Stimulated activated CD4-positive, alpha-beta T cell treated with anti-CD3 and anti-CD28 coated beads, Interleukin-1b, Interleukin-23, amount 100 ng/mL, for 24 hours (primary cell): ENCODE measurements at regions not wholly inside any gene's neighbourhood (a gene's known extent, or its start where the extent isn't known, plus 50 kb on each side); places are given as distances from the start of the nearest gene placed in this dataset.
"Not testable (repeated sequence)": the region's sequence is repeated elsewhere in the genome, so short reads cannot be mapped to it uniquely, and the experiment has no call there.

Source experiments
- DNase-seq, 4 experiments: peaks; one replicate each; pipeline ENCODE4 v3.0.0-alpha.2; 2020; ENCODE audit warnings: low read depth in 4 of 4, low spot score in 1 of 4

DNA sequence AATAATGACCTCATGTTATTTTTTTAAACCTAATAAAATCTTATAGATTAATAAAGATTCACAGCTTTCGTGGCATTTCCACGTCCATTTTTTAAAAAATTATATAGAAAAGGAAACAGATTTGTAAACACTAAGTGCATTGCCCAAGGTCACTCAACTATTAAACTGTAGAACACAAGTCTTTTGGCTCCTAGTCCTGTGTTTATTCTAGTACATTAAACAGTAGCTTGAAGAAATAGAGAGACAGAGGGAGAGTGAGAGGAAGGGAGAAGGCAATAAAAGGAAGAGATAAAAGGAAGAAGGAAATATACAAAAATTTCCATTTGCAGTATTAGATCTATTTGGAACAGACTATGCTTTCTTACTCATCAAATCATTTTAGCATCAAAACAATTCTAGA, 586.7 kb upstream of the CITED2 start:
- no peak for DNase-seq

DNA sequence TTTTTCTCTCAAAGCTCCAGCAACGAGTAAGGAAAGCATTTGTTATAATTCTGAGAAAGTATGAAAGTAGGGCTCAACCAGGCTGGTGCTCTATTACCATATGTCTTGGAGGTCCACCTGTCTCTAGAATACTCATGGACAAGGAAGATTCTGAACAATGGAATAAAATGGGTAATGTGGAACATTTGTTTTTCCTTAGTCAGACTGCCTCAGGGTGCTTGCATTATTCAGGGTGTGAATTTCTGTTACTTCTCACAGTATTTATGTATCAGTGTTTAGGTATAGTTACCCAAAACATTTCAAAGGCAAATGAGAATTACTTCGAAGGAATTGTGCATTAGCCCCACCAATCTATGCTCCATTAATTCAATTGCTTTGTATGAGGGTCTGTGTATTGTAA, 586.2 kb upstream of the CITED2 start:
- no peak for DNase-seq

DNA sequence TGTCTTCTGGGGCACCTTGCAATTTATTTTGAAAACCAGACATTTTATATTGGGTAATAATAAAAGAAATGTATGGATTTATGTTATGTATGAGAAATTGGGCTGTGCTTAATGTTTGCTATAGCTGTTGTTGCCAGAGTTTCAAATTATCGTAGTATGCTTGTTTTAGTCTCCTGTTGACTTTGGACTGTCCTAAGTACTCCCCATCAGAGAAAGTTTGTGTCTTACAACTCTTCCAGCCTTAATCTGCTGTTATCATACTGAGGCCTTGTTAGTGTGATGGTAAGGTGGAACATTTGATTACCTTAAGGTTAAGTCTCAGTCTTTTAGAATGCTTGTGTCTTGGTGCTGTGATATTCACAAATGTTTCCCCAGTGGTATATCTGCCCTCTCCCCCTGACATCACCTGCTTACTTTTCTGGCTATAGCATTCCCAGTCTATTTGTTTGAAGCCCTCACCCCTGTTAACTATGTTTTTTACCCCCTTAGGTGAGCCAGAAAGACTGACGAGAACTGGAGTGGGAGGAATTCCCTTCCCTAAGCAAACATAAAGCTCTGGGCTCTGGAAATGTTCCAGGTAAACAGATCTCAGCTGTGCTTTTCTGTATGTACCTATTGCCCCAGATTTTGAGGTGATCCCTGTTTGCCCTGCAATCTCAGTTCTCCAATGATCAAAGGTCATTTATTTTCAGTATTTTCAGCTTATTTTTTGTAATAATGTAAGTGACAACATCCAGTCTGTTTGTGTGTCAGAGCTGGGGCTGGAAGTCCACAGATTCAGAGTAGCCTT, 581.1 kb upstream of the CITED2 start:
- DNase-seq, result no peak

GRCh38 chr6:139954463-139955071, 580.1 kb upstream of the CITED2 start:
- no peak for DNase-seq

DNA sequence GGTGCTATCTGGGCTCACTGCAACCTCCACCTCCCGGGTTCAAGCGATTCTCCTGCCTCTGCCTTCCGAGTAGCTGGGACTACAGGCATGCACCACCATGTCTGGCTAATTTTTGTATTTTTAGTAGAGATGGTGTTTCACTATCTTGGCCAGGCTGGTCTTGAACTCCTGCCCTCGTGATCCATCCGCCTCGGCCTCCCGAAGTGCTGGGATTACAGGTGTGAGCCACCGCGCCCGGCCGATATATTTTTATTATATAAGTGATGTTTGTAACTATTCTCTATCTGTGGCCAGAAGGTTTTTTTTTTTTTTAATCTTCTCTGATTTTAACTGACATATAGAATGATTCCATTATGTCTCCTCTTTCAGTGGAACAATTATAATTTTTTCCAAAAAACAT, 579.3 kb upstream of the CITED2 start:
- not testable (repeated sequence) for DNase-seq

DNA sequence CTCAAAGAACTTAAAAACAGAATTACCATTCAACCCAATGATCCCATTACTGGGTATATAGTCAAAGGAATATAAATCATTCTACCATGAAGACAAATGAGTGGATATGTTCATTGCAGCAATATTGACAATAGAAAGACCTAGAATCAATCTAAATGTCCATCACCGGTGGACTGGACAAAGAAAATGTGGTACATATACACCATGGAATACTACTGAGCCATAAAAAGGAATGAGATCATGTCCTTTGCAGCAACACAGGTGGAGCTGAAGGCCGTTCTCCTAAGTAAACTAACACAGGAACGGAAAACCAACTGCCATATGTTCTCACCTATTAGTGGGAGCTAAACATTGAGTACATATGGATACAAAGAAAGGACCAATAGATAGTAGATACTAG, 576.7 kb upstream of the CITED2 start:
- no peak for DNase-seq

GRCh38 chr6:139944976-139945375, 570.5 kb upstream of the CITED2 start:
- no peak for DNase-seq

GRCh38 chr6:139944131-139944530, 569.7 kb upstream of the CITED2 start:
- DNase-seq, result no peak

GRCh38 chr6:139943391-139943790, 568.9 kb upstream of the CITED2 start:
- DNase-seq, result no peak

DNA sequence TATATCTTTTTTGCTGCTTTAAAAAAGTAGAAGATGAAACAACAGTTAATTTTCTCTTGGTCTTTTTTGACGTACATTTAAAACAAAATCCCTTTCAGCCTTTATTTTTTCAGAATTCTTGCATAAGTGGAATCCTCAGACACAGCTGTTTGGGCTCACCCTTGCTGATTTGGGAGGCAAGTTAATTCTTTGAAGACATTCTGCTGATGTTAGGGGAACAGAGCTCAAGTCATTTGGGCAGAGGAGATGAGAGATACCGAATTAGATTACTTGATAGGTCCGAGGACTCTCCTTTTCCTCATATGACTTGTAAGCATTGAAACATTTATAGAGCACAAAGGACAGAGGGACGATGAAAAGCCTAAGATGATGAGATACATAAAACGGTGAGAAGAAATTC, 567.9 kb upstream of the CITED2 start:
- no peak for DNase-seq

DNA sequence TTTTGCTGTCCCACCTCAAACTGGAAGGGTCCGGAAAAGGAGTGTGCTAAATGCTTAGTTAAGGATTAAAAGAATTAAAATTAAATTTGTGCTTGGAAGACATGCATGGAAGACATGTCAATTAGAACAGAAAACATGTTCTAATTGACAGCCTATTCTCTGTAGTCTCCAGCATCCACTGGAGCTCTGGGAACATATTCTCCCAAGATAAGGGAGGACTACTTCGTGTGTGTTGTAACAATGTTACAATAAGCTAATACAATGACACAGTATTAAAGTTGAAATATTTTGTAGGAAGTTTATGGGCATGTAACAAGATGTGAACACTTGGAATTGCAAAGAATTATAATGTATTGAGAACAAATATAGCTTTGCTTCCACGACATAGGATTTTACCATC, 567.4 kb upstream of the CITED2 start:
- no peak for DNase-seq

DNA sequence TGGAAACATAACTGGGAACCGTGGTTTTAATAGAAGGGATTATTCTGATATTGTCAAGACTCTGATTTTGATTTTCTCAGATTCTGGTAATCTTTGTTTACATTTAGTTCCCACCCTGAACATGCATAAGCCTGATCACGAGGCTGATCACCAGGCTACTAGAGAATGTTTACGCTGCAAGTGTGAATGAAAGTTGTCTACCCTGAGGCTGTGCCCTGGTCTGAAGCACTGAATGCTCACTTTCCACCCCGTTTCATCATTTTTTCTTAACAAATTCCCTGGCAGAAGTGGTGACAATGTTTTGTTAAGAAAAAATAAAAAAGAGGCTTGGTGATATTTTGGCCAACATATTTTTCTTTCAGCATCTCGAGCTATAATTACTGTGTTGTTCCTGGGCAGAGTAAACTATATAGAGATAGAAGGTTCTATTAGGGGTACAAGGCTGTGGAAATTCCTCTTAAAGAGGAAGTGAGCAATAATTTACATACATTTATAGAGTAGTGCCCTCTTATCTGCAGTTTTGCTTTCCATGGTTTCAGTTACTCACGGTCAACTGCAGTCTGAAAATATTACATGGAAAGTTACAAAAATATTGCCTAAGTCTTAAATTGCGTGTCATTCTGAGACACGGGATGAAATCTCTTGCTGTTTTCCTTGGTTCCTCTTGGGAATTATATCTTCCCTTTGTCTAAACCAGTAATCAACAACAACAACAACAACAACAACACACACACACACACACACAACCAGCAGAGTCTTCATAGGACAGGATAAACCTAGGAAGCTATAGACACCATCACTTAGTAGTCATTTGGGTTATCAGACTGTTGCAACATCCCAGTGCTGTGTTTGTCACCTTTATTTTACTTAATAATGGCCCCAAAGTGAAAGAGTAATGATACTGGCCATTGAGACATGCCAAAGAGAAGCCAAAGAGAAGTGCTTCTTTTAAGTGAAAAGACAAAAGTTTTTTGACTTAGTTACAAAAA, 566.6 kb upstream of the CITED2 start:
- no peak for DNase-seq

- DNase-seq, result no peak
Observed at GRCh38 chr6:139939189-139939979, 564.9 kb upstream of the CITED2 start.

DNA sequence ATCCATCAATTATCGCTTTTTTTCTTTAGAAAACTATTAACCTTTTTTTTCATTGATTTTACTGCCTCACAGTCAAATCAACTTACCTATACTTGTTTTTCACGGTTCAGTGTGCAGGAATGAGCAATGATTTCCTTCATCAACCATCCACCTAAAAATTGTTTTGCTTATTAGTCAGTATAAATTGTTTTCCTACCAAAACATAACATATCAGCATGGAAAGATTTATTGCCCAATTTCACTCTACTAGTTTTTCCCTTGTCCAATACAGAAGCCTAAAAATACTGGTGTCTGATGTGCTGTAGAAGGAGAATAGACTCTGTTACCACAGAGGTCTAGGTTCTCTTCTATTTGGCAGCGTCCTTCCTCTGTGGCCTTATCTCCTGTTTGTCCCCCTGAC, 558.2 kb upstream of the CITED2 start:
- DNase-seq, result no peak

- DNase-seq, result no peak
Observed at GRCh38 chr6:139931747-139932146, 557.3 kb upstream of the CITED2 start.

GRCh38 chr6:139927742-139928305, 553.4 kb upstream of the CITED2 start:
- no peak for DNase-seq

DNA sequence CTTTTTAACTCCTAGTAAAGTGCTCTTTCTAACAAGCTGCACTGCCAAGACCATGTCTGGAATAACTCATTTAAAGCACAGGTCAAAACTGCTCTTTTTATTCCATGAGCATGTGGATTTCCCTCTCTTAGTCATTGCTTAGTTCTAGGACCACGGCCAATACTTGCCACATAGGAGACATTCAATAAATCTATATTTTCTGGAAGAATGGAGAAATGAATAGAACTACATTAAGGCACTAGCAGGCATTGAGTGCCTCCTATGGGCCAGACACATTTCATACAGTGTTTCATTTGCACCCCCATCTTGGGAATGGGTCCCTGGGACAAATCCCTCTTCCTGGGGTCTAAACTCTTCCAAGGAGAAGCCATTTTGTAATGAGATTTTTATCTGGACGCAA, 552.8 kb upstream of the CITED2 start:
- DNase-seq, result no peak

- no peak for DNase-seq
Observed at GRCh38 chr6:139926711-139927110, 552.3 kb upstream of the CITED2 start.

- DNase-seq, result no peak
Observed at GRCh38 chr6:139925894-139926641, 551.6 kb upstream of the CITED2 start.

- no peak for DNase-seq
Observed at GRCh38 chr6:139923964-139924475, 549.6 kb upstream of the CITED2 start.
